GM18909 (cell line): ENCODE measurements at regions not wholly inside any gene's neighbourhood (a gene's known extent, or its start where the extent isn't known, plus 50 kb on each side); places are given as distances from the start of the nearest gene placed in this dataset.

ENCODE experiments used
- ATAC-seq: cut with Tn5 transposase; IDR thresholded peaks from one replicate; pipeline ENCODE4 v1.9.1; 2021; ENCODE audit warnings: mild to moderate bottlenecking; ENCODE audit not compliant: unreplicated experiment, poor library complexity

DNA sequence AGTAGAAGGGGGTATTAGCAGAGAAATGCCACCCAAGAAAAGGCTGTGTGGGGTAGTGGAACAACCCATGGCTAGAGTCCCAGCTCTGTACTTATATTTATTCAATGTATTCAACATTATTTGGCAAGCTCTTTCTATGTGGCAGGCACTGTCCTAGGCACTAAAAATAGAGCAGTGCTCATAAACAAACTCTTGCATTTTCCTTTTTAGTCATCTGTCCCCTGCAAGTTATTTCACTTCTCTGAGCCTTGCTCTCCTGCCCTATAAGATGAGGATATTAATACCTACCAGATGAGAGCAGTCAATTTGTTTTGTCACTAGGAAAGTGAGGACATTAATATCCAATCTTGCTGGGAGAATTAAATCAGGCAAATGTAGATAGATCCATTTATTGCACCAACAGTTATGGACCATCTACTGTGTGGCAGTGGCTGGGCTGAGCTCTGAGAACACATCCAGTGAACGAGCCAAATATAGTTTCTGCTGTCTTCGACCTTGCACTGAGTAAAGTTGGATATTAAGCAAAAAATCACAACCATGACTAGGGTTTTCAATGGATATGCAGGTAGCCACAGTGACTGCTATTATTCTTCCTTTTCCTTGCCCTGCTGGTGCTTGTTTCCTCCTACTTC, 314.3 kb upstream of the TBX3 start:
- ATAC-seq, result no peak

DNA sequence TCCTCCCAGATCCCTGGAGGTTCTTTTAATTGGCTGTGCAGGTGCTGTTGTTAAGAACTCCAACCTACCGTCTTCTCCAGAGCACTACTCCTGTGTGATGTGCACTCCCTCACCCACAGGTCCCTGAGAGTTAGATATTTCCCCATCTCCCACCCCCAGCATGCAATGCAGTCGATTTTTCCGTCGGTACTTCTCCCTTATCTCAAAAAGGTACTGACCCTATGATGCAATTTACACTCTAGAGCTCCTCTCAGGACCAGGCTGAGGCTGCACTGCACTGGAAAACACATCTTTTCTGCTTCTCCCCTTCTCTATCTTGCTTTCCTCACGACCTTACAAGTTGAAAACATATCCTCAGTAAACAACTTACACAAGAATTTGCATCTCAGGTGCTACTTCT, 312.4 kb upstream of the TBX3 start:
- ATAC-seq, result no peak

DNA sequence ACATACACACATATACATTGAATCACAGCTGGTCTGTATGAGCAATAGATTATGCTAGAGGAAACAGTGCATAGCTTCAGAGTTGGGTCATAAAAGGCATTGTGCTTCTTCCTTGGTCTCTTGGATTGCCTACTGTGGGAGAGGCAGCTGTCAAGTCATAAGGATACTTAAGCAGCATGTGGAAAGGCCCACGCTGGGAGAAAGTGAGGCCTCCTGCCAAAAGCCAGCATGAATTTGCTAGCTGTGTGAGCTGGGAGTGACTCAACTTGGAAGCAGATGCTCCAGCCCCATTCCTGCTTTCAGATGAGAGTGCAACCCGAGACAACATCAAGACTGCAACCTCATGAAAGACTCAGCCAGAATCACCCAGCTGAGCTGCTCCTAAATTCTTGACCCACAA, 311.9 kb upstream of the TBX3 start:
- no peak for ATAC-seq

DNA sequence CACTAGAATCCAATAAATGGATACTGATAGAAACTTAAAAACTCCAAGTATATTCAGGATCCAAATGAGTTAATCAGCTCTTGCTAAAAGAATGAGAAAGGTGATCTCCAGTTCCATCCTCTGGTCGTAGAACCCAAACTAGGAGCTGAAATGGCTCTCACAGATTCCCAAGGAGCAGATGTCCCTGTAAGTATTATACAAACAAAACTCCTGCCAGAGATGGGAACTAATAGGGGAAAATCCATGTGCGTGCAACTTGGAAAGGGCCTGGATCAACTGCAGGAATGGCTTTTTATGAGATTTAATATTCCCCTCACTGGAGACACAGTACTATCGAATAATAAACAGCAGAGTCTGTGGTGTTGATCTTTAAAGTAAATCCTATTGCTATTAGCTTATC, 309.2 kb upstream of the TBX3 start:
- no peak for ATAC-seq

DNA sequence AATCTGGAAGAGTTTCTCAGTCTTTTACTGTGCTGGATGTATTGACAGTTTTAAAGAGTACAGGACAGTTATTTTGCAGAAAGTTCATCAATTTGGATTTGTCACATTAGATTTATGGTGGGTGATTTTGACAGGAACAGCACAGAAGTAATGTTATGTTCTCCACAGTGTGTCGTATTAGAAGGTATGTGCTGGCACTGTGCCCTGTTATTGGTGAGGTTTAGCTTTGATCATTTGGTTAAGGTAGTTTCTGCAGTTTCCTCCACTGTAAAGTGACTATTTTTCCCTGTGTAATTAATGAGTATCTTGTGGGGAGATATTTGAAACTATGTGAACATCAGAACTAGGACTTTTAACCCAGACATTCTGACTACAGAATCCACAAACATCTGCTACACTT, 308.5 kb upstream of the TBX3 start:
- no peak for ATAC-seq

DNA sequence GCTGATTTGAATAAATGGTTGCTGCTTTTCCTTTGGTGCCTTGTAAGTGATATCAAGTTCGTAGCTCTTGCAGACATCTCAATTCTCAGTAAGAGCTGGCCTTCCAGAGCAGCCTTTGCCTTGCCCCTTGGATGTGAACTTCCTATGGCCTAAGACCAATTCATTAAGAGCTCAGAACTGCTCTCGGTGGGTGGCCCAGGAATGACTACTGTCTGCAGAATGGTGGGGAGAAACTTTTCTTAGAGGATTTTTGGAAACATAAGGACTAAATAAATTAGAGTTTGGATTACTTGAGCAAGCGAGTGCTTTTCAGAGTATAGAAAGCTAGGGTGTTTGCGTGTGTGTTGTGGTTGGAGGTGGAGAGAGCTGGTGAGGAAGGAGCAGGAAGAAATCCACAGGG, 306.4 kb upstream of the TBX3 start:
- no peak for ATAC-seq

DNA sequence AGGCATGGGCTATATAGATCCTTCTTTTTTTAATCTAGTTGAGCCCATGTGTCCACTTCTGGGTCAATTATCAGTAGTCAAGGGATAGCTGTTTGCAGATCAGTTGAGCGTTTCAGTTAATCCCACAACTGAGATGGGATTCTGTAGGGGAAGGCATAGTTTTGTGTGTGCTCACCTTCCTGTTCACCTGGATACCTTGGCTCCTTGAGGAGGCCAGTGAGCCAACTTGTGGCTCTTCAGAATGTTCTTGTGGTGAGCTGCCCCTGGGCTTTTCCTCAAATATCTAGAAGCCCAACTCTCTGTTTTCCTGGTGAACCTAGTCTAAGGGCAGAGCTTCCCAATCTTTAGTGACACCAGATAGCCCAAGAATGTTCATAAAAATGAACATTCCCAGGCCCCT, 302.9 kb upstream of the TBX3 start:
- no peak for ATAC-seq

DNA sequence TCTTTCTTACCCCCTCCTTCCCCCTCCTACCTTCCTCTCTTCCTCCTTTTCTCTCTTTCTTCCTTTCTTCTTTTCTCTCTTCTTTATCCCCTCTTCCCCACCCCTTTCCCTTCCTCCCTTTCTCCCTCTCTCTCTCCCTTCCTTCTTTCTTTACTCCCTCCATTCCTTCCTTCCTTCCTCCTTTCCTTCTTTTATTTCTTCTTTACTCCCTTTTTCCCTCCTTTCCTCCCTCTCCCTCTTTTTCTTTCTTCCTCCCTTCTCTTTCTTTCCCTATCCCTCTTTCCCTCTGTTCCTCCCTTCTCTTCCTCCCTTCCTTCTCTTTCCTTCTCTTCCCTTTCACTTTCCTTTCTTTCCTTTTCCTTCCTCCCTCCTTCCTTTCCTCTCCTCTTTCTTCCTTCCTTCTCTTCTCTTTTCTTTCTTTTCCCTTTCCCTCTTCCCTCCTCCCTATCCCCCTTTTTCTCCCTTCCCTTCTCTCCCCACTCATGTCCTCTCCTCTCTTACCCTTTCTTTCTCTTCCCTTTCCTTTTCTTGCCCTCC, 302.3 kb upstream of the TBX3 start:
- no peak for ATAC-seq

DNA sequence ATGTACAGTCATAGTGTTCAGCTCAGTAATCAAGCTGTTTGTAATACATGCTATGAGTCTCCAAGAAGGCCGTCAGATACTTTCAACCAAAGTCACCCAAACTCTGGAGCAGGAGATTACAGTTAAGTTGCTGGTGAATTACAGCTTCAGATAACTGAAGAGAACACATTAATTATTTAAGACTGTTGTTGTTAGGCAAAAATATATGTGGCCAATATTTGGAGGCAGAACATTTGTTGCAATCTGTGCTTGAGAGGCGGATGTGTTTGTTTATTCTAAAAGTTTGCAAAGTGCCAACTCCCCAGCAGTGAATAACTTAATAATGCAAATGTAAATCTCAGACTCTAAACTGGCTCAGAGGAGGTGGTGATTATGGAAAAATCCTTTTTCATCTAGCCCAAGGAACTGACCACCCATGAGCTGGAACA, 300.7 kb upstream of the TBX3 start:
- no peak for ATAC-seq

DNA sequence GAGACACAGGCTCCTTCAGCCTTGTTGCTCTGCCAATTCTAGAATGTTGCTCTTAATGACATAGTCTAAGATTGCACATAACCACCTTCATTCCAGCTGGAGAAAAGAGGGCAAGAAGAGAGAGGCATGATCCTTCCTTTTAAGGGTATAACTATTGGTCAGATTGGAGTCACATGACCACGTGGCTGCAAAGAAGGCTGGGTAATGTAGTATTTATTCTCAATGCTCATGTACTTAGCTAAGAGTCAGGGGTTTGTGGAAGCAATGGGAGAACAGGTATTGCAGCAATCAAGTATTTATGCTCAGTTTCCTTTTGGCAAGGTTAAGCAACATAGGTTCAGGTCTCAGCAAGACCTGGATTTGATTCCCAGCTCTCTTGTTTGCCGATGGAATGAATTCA, 298.8 kb upstream of the TBX3 start:
- ATAC-seq, result no peak

DNA sequence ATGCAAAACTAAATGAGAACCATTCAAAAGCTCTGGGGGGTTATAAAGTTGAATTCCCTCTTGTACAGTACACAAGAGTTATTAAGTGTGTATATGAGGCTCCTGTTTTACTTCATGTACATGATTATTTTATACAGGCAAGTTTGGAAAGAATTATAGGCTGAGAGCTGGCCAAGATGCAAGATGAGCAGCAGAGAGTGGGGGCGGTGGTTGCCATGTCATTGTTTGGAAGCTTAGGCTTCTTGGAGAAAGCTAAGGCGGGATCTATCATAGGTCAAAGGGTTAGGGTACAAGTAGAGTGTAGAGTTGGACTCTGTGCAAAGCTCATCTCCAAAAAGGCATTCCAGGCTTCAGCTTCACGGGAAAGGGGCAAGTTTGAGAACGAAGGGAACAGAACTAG, 297.1 kb upstream of the TBX3 start:
- ATAC-seq, result no peak

DNA sequence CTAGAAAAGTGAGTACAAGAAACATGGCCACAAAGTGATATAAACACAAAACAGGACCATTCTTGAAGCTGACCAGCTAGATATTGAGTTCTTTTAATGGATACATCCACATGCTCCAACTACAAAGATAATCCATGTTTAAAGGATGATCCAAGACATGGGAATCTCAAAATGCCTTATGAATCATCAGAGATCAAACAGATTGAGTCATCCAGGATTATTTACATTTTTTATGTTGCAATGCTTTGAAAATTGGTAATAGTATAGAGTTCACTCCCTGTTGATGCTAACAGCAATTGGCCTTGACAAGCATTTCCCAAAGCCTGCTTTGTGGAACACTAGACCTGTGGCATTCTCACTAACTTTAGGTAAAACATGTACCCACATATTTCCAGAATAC, 293.0 kb upstream of the TBX3 start:
- no peak for ATAC-seq

DNA sequence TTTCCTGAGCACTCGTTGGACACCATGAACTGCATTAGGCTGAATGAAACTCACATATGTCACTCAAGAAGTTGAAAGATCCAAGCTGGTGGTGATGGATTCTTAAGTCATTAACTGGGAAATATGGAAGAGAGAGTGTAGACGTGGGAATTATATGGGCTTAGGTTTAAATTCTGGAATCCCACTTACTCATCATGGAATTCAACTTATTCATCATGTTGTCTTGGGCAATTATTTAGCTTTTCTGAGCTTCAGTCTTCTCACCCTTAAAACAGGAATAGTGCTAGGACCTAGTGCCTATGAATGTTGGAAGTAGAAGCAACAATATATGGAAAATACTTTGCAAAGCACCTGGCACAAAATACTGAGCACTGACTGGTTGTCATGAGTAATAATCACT, 292.4 kb upstream of the TBX3 start:
- ATAC-seq, result no peak

DNA sequence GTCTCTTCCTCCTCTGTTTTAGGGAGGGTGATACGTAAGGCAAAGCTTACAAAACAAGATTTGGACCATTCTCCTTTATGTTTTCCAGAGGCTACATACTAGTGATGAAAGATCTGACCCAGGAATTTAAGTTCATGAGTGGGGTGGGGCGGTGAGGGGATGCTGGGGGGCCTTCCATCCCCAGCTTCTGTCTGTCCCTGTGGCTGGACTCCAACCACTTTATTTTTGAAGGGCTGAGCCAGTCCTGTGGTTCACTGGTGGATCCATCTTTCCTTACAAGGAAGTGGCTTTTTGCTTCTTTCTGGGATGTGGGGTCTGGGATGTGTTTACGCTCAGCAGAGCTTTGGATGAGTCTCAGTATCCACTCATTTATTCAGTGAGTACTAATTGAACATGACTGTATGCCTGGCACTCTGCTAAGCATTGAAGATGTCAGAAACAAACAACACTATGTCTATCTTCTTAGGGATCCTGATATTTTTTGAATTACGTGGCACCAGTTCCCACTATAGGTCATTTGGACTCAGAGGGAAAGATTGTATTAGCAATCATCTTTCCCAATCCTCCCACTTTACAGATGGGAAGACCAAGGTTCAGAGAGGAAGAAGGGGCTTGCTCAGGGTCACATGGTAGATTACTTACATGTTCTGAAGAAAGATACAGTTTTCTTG, 291.8 kb upstream of the TBX3 start:
- ATAC-seq, result no peak

DNA sequence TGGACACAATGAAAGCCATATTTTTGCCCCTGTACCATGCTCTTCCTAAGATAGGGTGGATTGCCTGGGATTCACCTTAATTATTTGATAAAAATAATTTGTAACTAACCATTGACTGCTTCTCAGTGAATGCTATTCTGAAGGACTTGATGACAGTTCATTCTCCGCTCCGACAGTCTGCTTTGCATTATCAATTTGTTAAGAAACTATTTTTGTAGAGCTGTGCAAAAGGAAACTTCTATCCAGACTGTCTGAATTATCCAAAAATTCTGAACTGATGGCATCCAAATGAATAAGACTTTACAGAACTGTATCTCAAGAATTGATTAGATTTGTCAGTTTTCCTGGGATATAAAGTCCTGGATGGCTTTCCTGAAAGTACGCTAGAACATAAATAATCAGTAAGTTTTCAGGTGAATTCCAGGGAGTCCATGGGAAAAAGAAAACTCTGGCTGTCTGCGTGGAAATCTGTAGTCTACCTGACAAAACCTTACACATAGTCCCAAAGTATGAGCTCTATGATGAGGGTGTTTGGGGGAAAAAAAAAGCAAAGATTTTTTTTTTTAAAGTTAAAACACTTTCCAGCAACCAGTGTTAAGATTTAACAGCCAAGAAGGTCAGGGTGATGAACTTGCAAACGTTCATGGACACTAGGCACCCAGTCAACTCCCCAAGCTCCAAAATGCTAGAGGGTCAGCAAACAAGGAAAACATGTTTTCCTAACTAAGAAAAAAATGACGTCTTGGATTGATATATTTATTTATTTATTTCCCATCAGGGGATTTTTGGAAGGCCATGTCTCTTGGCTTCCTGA, 291.1 kb upstream of the TBX3 start:
- ATAC-seq, result no peak

DNA sequence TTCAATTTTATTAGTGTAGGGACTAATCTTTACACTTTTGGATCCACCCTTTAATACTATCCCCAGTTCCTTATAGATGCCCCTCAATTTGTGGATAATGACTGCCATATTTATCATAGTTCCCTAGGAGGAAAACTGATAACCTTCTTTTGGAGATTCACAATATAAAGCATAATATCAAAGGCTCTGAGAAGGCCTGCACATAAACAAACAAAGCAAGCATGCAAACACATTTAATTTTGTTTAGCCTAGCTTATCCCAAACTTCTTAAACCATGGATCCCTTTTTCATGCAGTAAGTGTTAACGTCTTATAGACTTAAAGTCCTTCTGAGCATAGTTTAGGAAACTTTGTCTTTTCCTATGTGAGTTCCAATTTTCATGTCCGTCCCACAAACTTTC, 290.4 kb upstream of the TBX3 start:
- no peak for ATAC-seq

DNA sequence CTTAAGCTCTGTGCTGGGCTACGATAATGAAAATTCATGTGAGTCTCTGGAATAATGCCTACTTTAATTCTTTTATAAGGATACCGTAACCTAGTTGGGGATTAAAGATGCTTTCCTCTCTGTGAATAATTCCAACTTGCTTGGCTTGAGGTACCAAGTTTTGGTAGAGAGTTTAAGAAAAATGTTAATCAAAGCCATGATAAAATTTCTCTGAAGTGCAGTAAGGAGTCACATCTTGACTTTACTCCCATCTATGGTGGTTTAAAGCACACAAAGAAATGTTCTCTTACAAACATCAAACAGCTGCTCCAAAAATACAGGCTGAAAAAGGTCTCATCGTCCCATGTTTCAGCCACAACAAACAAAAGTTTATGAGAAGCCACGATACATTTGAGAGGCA, 284.8 kb upstream of the TBX3 start:
- ATAC-seq, result no peak

DNA sequence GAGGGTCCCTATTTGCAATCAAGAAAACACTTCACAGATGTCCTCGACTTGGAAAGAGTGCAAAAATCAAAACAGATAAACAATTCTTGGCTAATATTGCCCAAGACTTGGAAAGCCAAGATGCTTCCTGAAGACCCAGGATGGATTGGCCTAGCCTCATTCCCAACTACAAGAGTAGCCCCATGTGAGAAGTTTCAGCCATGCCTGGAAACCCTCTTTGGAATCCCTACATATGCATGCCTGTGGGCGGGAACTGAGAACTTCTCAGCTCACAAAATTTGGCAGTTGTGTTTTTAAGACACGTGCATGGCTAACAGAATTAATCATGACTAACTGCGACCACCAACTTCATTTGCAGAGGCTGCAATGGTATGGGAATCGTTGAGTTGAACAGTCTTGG, 283.2 kb upstream of the TBX3 start:
- no peak for ATAC-seq

DNA sequence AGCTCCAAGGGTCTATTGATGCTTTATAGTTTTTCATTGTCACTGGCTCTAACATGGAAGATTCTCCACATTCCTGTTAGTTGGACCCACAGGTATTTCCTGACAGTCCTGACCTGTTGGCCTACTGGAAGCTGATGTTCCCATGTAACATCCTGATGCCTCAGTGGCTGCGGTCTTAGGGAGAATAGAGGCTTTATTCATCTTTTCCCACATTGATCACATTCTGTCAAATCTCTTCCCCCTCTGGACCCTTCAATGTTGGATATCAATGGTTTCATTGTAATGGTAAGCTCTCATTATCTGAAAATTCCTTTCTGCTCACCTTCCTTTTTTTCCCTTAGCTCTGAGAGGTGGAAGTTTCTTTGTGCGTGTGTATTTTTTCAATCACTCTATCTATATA, 280.9 kb upstream of the TBX3 start:
- no peak for ATAC-seq

DNA sequence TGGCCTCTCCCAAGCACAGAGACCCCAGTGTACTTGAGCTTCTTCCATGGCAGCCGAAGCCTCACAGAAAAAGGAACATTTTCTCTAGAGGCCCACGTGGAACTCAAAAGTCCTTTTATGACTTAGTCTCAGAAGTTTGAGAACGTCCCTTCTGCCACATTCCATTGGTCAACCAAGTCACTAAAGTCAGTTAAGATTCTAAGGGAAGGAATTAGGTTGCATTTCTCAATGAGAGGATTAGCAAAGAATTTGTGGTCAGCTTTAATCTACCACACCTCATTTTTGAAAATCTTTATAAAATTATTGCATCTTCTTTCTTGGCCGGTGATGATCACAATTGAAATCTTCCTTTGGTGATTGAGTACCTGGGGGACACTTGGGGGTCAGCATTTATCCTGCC, 279.9 kb upstream of the TBX3 start:
- no peak for ATAC-seq

DNA sequence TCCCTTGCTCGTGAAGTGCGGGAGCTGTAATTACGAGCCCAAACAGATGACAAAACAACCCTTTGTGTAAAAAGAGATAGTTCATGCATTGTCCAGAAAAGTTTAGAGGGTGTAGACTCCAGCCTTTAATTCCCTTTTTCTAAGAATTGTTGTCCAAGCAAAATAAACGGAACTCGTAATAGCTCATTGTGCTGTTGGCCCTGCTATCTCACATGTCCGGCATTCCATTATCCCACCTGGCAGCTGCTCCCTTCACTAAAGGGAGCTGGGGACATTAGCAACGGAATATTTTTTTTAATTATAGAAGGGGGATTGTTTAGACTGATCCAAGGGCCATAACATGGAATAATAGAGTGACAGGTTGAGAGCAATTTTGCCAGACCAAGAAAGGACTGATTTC, 277.5 kb upstream of the TBX3 start:
- ATAC-seq, result no peak
